OCI-LY1 (cell line): ENCODE measurements at regions not wholly inside any gene's neighbourhood (a gene's known extent, or its start where the extent isn't known, plus 50 kb on each side); places are given as distances from the start of the nearest gene placed in this dataset.

Experiments
- CTCF ChIP-seq: fragments of 200-600 bp; sonication (generic), shearing (Covaris generic); IDR thresholded peaks from 2 replicates; pipeline ENCODE4 v1.5.1; 2017; ENCODE audit warnings: mild to moderate bottlenecking, antibody characterized with exemption, low read length, moderate library complexity, mixed read lengths
- EZH2 ChIP-seq: fragments of 200-600 bp; sonication (generic), shearing (Covaris generic); IDR thresholded peaks from 2 replicates; pipeline ENCODE4 v1.8.0; 2017; ENCODE audit warnings: borderline replicate concordance, mixed run types, mild to moderate bottlenecking, antibody characterized with exemption, low read length, moderate library complexity, mixed read lengths

GRCh38 chr18:9042766-9043481 is 59.6 kb upstream of the NDUFV2 start:
- no peak for TF ChIP-seq CTCF
- no peak for TF ChIP-seq EZH2
